Islet precursor cell (in vitro differentiated cells): ENCODE measurements at regions not wholly inside any gene's neighbourhood (a gene's known extent, or its start where the extent isn't known, plus 50 kb on each side); places are given as distances from the start of the nearest gene placed in this dataset.

Experiments used
- DNase-seq: peaks from one replicate; pipeline ENCODE4 v3.0.0-alpha.2; 2018

- no peak for DNase-seq
Measured at GRCh38 chr12:92650228-92650822, 52.5 kb upstream of the PLEKHG7 start.

DNA sequence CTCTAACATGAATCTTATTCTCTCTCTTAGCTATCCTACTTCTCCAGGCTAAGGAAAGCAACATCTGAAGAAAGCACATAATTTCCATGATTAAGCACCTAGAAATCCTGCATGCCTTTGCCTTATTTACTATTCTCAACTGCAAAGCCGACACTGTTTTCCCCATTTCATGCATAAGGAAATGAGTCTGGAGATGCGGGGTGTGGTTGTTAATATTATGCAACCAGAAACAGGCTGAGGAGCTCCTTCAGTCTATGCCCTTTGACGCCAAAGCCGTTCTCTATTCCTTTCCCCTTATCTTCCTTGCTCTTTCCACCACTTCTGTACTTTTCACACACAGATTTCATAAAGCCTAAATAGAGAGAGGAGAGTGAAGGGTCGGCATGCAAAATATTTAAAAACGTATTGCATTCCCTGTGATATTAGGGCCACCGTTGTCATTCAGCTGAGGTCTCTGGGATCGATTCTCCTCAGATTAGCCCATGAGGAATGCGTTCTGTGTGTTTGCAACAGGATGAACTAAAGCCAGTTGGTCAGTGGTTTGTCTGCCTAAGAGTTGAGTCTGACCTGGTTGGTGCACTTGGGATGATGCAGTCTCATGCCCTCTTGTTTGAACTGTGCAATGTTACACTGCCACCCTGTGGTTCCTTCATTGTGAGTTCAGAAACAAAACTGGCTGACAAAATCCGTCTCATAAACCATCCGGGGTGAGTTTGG, 53.1 kb upstream of the PLEKHG7 start:
- peak; percentile 93 for DNase-seq

GRCh38 chr12:92648242-92649031, 54.4 kb upstream of the PLEKHG7 start:
- DNase-seq, result no peak

GRCh38 chr12:92641291-92641690, 61.5 kb upstream of the PLEKHG7 start:
- DNase-seq, result no peak

GRCh38 chr12:92640691-92641090, 62.1 kb upstream of the PLEKHG7 start:
- no peak for DNase-seq

DNA sequence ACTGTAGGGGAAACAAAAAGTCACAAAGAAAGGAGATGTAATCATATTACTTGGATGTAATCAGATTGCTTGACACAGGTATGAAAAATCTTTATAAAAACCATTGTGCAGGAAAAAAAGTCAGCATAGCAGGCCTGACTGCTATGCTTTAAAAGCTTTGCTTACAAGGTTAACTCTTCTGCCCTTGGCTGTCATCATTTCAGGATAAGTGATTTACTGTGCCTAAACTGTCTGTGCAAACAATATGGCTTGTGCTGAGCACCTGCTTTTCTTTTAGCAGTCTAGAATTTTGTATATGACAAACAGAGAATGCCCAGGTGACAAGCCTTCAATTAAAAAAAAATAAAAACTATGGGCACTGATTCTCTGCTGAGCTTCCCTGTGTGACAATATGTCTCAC, 63.8 kb upstream of the PLEKHG7 start:
- no peak for DNase-seq

- DNase-seq, result no peak
Measured at GRCh38 chr12:92634730-92635129, 68.1 kb upstream of the PLEKHG7 start.

- no peak for DNase-seq
Measured at GRCh38 chr12:92634202-92634601, 68.6 kb upstream of the PLEKHG7 start.

DNA sequence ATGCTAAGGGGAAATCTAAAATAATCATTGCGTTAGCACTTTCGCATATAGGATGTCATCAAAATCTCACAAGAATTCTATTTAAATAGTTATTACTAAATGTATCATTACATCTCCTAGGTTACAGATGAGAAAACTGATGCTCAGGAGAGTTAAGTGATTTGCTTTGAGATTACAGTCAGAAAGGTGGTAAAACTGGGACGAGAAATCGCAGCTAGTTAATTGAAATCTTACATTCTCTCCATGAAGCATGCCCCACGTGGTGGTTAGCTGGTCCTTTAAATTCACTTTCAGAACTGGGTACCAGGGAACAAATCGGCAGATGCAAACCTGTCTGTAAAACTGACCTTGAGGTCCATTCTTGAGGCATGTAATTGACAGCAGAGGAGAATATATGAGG, 71.8 kb upstream of the PLEKHG7 start:
- no peak for DNase-seq

DNA sequence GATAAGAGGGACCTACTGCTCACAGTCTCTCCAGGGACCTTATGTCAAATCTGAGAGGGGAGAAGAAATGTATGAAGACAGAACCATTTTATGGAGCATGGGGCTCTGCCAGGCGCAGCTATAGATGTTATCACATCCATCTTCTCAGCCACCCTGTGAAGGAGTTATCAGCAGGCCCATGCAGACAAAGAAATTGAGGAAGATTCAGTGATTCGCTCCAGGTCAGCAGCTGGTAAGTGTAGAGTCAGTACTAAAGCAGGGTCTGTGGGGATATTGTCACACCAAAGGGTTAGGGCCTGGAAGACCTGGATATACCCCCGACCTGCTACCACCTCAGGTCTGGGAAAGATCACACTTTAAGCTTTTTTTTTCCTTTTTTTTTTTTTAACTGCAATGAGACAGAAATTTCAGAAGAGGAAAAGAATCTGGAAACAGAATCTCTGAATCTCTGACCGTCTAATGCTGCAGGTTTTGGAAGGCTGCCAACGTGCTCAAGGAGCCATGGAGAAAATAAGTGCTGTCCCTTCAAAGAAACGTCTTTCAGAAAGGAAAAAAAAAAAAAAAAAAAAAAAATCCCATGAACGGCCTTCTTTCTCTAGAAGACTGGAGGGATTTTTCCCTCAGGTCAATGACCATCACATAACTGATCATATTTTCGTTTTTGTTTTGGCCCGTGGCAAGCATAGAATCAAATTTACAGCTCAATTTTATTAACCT, 73.3 kb upstream of the PLEKHG7 start:
- DNase-seq, result no peak

GRCh38 chr12:92628476-92628875, 74.3 kb upstream of the PLEKHG7 start:
- no peak for DNase-seq

DNA sequence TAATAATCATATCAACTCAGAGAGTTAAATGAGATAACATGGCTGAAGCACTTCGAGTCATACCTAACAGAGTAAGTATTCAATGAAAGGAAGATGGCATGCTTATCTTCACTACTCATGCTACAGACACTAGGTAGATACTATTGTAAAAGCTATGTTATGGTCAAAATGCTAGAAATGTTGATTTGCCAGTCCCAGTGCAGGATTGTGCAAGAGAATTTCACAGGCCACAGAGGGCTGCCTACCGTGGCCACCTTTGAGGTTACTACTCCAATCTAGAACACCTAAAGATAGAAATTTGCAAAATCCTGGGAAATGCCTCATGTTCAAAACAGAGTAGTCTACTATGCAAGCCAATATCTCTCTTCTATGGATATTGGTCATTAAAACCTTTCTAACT, 75.3 kb upstream of the PLEKHG7 start:
- no peak for DNase-seq

DNA sequence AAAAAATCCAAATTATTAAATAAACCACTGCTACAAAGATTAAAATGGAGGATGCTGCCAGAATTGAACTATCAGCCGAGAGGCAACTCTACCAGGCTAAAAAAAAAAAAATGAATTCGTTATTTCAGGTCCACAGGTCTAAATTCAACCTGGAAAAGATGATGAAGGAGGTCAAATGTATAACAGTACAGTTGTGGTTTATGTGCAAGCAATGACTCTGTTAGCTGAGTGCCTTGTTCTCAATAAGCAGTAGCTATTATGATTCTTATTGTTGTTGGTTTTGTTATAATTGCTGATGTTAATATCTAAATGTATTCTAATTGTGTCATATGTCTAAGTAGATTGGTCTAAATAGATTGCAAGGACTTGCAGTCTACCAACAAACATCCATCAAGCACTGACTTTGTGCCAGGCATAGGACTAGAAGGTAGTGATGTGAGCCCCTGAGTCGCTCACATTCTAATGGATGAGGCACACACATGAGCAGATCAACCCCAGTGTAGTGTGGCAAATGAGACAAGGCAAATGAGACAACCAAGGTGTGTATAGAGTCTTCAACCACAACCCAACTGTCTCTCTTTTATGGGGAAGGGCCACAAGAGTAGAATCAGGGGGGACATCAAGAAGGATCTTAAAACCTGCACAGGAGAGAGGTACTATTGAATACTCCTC, 77.0 kb upstream of the PLEKHG7 start:
- DNase-seq, result no peak

DNA sequence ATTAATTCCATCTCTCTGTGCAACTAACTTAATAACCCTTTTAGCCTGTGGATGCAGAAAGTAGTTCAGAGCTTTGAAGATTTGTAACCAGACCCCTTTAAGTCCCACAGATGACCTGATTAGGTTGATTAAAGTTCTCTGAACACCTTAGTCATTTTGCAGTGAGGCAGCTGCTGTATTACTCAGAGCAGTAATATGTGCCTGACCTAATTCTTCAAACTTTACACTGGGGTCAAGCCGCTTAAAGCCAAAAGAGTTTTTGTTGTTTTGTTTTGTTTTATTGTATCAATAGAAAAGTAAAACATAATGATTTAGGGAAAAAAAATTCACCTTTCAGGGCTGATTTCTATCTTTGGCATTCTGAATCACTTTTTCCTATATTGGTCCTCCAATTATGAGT, 78.6 kb upstream of the PLEKHG7 start:
- DNase-seq, result no peak

GRCh38 chr12:92623386-92623785, 79.4 kb upstream of the PLEKHG7 start:
- no peak for DNase-seq

DNA sequence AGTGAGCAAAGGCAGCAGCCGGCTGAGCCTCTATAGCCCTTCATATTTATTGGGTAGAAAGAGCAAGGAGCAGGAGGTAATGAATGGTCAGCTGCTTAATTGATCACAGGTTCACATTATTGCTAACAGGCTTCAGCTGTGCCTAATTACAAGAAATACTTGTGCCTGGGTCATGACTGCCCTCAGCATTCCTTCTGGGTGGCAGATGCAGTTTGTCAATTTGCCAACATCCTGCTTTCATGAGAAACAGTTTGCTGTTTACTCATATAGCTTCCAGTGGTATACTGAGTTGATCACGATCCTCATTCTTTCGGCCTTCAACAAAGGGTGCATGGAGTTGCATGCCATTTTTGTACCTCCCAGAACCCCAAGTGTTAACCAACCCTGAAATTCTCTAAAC, 81.0 kb upstream of the PLEKHG7 start:
- DNase-seq, result no peak

DNA sequence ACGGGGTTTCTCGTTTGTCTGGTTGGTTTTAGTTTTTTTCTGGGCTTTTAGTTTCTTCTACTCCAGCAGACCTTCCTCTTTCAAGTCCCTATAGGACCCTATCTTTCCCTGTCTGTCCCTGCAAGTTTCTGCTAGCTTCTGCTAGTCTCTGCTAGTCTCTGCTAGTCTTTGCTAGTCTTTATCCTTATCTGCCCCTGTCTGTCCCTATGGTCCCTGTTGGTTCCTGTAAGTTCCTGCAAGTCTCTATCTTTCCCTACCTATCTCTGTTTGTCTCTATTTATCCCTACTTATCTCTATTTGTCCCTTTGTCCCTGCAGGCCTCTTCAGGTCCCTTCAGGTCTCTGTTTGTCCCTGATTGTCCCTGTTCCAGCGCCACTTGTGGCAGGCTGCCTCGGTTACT, 81.5 kb upstream of the PLEKHG7 start:
- DNase-seq, result no peak

GRCh38 chr12:92619730-92620684, 82.8 kb upstream of the PLEKHG7 start:
- DNase-seq, result no peak

- DNase-seq, result no peak
Measured at GRCh38 chr12:92619026-92619425, 83.8 kb upstream of the PLEKHG7 start.

DNA sequence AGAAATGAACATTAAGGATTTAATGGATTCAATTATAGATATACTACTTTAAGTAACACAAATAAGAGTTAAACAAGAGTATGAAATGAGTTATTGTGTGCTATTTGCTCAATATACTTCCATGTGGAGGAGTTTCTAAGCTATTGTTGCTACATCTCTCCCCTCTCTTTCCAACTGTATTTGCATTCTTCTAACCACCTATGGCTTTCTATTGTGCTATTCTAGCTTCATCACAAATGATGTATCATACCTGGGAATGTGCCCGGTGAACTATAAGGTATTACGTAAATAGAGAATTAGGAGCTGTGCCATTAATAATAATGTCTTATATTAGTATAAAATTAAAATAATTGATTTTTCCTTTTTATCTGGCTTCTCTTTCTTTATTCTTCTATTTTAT, 87.1 kb upstream of the PLEKHG7 start:
- DNase-seq, result no peak

DNA sequence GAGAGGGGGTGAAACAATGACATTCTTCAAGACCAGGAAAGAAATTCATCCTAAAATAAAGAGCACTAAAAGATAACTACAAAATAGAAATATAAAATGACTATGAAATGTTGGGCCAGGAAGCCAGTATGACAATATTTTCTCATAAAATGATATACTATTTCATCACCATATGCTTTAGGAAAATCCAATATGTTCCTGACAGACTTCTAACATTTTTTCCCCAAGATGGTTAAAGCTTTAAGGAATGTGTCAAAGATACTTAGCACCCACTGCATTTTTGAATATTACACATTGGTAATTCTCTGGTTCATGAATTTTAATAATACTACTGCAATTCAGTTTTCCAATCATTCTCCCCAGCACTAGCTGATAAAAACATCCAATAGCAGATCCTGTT, 87.7 kb upstream of the PLEKHG7 start:
- no peak for DNase-seq

DNA sequence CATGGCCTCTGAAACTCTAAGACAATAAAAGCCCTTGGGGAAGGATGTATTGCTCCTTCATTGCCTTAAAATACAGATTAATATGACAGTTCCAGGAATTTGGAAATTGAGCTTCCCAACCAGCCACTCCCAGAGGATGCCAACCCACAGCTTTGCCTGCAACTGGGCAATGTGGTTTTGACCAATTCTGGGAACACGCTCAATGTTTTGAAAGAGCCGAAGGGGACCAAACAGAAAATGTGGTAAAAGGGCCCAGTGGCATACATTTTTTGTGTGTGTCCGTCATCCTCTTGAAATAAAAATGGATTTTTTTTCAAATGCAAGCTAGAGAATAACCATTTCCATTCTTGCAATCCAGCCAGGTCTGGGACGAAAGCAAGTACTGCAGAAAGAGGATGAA, 88.3 kb upstream of the PLEKHG7 start:
- DNase-seq, result no peak
